ENCODE measurements at regions not wholly inside any gene's neighbourhood (a gene's known extent, or its start where the extent isn't known, plus 50 kb on each side); places are given as distances from the start of the nearest gene placed in this dataset.

- ChIA-PET CTCF (no interaction called here), POLR2A (no interaction called here)
- no peaks in the 10 kb centered on the region for H3K36me3 Mint-ChIP-seq
- H3K4me1 ChIP-seq (ENCODE audit: control insufficient read depth in 1 of 2, extremely low read depth in 1 of 2, insufficient read depth in 2 of 2, low read length in 2 of 2), result no peaks in the 10 kb centered on the region
- H3K27ac ChIP-seq (ENCODE audit: low read length), result no peak overlapping the region
- H3K36me3 ChIP-seq (ENCODE audit: control insufficient read depth in 2 of 2, extremely low read depth in 1 of 2, insufficient read depth in 1 of 2, low read length in 1 of 2), result no peaks in the 10 kb centered on the region
- H3K27me3 Mint-ChIP-seq, result no peaks in the 10 kb centered on the region
- H3K4me3 ChIP-seq (ENCODE audit: control insufficient read depth in 1 of 2, extremely low read depth in 1 of 2, low read length in 1 of 2), result no peak overlapping the region
- DNase-seq (no peak), ATAC-seq (replicated peaks in 1 of 4) (no peak)
- no peaks in the 10 kb centered on the region for H3K27me3 ChIP-seq (replicated peaks in 1 of 2; ENCODE audit: control insufficient read depth in 2 of 2, extremely low read depth in 1 of 2, insufficient read depth in 2 of 2, low read length in 1 of 2)
- no peaks in the 10 kb centered on the region for H3K9me3 ChIP-seq
- H3K4me3 Mint-ChIP-seq, result no peak overlapping the region
- no peaks in the 10 kb centered on the region for H3K4me1 Mint-ChIP-seq
- no CpG with 5 or more reads among the region's 7 CpGs for WGBS (ENCODE audit: insufficient coverage)
- H3K27ac Mint-ChIP-seq, result no peak overlapping the region
- H3K9me3 Mint-ChIP-seq, result peaks cover 0 to 3% (median 3%) of the 10 kb centered on the region in 3 donors
Measured at GRCh38 chr4:17045866-17046265, 147.4 kb upstream of the LDB2 start.

DNA sequence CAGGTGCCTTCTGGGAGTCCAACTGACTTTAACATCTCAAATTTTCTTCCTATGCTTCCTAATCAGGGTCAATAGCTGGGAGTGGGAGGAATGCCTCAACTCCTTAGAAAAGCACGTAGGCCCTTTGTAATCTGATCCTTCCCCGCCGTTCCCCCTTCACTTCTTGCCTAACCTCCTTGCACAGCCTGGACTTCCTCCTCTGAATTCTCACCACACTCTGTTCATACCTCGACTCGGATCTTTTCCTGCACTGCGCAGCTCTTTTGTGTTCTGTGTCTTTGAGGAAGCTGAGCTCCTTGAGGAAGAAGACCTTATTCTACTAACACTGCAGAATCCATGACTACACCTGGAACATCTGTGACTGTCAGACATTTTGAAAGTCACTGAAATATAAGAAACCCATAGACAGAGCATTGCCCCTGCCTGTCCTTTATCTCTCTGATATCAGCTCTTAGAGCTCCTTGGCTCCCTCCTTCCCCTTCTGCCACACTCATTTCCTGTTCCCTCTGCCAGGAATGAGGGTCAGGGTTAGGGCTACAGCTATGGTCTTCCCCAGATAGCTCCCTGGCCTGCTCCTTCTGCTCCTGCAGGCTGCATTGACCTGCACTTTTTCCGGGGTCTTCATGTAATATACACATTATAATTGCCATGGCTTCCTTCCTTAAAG, 140.2 kb upstream of the LDB2 start:
- H3K27me3 Mint-ChIP-seq, result peaks cover 6 to 14% of the 10 kb centered on the region in 2 donors
- ATAC-seq (replicated peaks in 1 of 4) (no peak), DNase-seq (no peak)
- H3K27ac Mint-ChIP-seq, result no peak overlapping the region
- no peaks in the 10 kb centered on the region for H3K9me3 ChIP-seq
- 88% methylated on average over 1 of the region's 7 CpGs for WGBS (ENCODE audit: insufficient coverage)
- CTCF ChIA-PET, result no interaction called here
- no peaks in the 10 kb centered on the region for H3K27me3 ChIP-seq (replicated peaks in 1 of 2; ENCODE audit: control insufficient read depth in 2 of 2, extremely low read depth in 1 of 2, insufficient read depth in 2 of 2, low read length in 1 of 2)
- H3K4me3 ChIP-seq (ENCODE audit: control insufficient read depth in 1 of 2, extremely low read depth in 1 of 2, low read length in 1 of 2), result no peak overlapping the region
- H3K36me3 ChIP-seq (ENCODE audit: control insufficient read depth in 2 of 2, extremely low read depth in 1 of 2, insufficient read depth in 1 of 2, low read length in 1 of 2), result no peaks in the 10 kb centered on the region
- H3K36me3 Mint-ChIP-seq, result no peaks in the 10 kb centered on the region
- POLR2A ChIA-PET, result no interaction called here
- H3K4me3 Mint-ChIP-seq, result no peak overlapping the region
- H3K4me1 Mint-ChIP-seq, result no peaks in the 10 kb centered on the region
- H3K9me3 Mint-ChIP-seq, result peaks cover 0 to 4% (median 0%) of the 10 kb centered on the region in 3 donors
- no peak overlapping the region for H3K27ac ChIP-seq (ENCODE audit: low read length)
- no peaks in the 10 kb centered on the region for H3K4me1 ChIP-seq (ENCODE audit: control insufficient read depth in 1 of 2, extremely low read depth in 1 of 2, insufficient read depth in 2 of 2, low read length in 2 of 2)

- Histone ChIP-seq H3K36me3 (ENCODE audit: control insufficient read depth in 2 of 2, extremely low read depth in 1 of 2, insufficient read depth in 1 of 2, low read length in 1 of 2) (no peaks in the 10 kb centered on the region), H3K4me3 (ENCODE audit: control insufficient read depth in 1 of 2, extremely low read depth in 1 of 2, low read length in 1 of 2) (no peak overlapping the region), H3K4me1 (ENCODE audit: control insufficient read depth in 1 of 2, extremely low read depth in 1 of 2, insufficient read depth in 2 of 2, low read length in 2 of 2) (no peaks in the 10 kb centered on the region), H3K27ac (ENCODE audit: low read length) (no peak overlapping the region), H3K9me3 (no peaks in the 10 kb centered on the region), H3K27me3 (replicated peaks in 1 of 2; ENCODE audit: control insufficient read depth in 2 of 2, extremely low read depth in 1 of 2, insufficient read depth in 2 of 2, low read length in 1 of 2) (no peaks in the 10 kb centered on the region)
- ATAC-seq (replicated peaks in 1 of 4) (no peak), DNase-seq (no peak)
- Mint-ChIP-seq H3K27ac (no peak overlapping the region), H3K27me3 (peaks cover 4 to 10% of the 10 kb centered on the region in 2 donors), H3K4me3 (no peak overlapping the region), H3K9me3 (peaks cover 0 to 2% (median 0%) of the 10 kb centered on the region in 3 donors), H3K36me3 (no peaks in the 10 kb centered on the region), H3K4me1 (no peaks in the 10 kb centered on the region)
- ChIA-PET CTCF (no interaction called here), POLR2A (no interaction called here)
- 89% methylated on average over 4 of the region's 5 CpGs for WGBS (ENCODE audit: insufficient coverage)
Measured at GRCh38 chr4:17033768-17034181, 135.3 kb upstream of the LDB2 start.

DNA sequence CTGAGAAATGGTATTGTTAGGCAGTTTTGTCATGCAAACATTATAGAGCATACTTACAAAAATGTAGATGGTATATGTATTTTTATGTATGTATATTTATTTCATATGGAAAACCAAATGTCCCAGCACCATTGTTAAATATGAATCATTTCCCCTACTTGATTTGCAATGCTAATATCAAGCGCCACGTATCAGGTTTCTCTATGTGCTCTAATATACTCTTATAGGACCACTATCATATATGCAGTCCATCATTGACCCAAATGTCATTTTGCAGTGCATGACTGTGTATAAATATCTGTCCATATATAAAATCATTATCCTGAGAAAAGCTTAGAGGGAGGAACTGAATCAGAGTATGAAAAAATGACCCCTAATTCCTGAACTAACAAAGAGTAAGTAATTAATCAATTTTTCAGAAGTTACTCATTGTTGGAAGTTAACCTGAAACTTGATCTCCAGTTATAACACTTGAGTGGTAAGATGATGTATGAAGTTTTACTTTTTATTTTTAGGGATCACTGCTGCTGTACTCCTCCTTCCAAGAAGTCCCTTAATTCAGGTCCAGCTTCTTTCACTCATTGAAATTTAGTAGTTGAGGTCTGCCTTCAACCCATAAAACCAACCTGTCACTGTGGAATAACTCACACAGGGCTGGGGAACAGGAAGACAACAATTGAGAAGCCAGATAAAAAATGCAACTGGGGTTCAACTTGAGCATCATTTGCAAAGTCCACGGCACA, 134.8 kb upstream of the LDB2 start:
- Histone ChIP-seq H3K27ac (ENCODE audit: low read length) (no peak overlapping the region), H3K9me3 (no peaks in the 10 kb centered on the region), H3K27me3 (replicated peaks in 1 of 2; ENCODE audit: control insufficient read depth in 2 of 2, extremely low read depth in 1 of 2, insufficient read depth in 2 of 2, low read length in 1 of 2) (no peaks in the 10 kb centered on the region), H3K4me3 (ENCODE audit: control insufficient read depth in 1 of 2, extremely low read depth in 1 of 2, low read length in 1 of 2) (no peak overlapping the region), H3K4me1 (ENCODE audit: control insufficient read depth in 1 of 2, extremely low read depth in 1 of 2, insufficient read depth in 2 of 2, low read length in 2 of 2) (no peaks in the 10 kb centered on the region), H3K36me3 (ENCODE audit: control insufficient read depth in 2 of 2, extremely low read depth in 1 of 2, insufficient read depth in 1 of 2, low read length in 1 of 2) (no peaks in the 10 kb centered on the region)
- CTCF ChIA-PET, result no interaction called here
- Mint-ChIP-seq H3K4me3 (no peak overlapping the region), H3K27me3 (peaks cover 0 to 5% of the 10 kb centered on the region in 2 donors), H3K27ac (no peak overlapping the region), H3K4me1 (no peaks in the 10 kb centered on the region), H3K36me3 (no peaks in the 10 kb centered on the region), H3K9me3 (no peaks in the 10 kb centered on the region)
- POLR2A ChIA-PET, result no interaction called here
- ATAC-seq (replicated peaks in 1 of 4), result no peak
- no peak for DNase-seq
- 82% methylated on average over 1 of the region's 3 CpGs for WGBS (ENCODE audit: insufficient coverage)

DNA sequence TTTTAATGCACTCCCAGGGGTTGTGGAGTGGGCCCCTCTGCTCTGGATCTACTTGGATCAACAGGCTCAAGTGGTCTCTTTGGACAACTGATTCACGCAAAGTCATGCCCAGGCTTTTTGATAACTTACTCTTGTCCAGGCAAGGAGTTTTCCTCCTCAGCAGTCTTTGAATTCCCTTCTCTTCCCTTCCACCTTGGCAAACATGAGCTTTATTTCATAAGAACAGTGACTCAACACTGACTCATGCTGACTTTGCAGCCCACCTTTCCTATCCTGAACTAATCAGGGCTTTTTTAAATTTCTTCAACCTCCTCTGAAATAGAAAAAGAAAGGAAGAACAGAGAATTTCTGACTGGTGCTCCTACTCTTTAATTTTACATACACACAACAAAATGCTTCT, 132.1 kb upstream of the LDB2 start:
- 100% methylated on average over 1 of the region's 1 CpG for WGBS (ENCODE audit: insufficient coverage)
- H3K27ac ChIP-seq (ENCODE audit: low read length), result no peak overlapping the region

DNA sequence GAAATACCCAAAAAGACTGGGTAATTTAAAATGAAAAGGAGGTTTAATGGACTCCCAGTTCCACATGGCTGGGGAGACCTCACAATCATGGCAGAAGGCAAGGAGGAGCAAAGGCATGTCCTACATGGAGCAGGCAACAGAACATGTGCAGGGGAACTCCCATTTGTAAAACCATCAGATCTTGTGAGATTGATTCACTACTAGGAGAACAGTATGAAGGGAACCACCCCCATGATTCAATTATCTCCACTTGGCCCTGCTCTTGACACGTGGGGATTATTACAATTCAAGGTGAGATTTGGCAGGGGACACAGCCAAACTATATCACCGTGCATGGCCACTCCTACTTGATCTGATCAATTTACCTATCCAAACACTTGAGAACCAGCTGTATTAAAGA, 131.5 kb upstream of the LDB2 start:
- H3K27ac Mint-ChIP-seq, result no peak overlapping the region
- POLR2A ChIA-PET, result no interaction called here
- H3K4me1 Mint-ChIP-seq, result no peaks in the 10 kb centered on the region
- H3K4me3 Mint-ChIP-seq, result no peak overlapping the region
- no peak for DNase-seq
- no peak overlapping the region for H3K27ac ChIP-seq (ENCODE audit: low read length)
- H3K36me3 ChIP-seq (ENCODE audit: control insufficient read depth in 2 of 2, extremely low read depth in 1 of 2, insufficient read depth in 1 of 2, low read length in 1 of 2), result no peaks in the 10 kb centered on the region
- no peak for ATAC-seq (replicated peaks in 1 of 4)
- H3K36me3 Mint-ChIP-seq, result no peaks in the 10 kb centered on the region
- no peaks in the 10 kb centered on the region for H3K9me3 Mint-ChIP-seq
- H3K27me3 Mint-ChIP-seq, result peaks cover 0 to 6% of the 10 kb centered on the region in 2 donors
- H3K9me3 ChIP-seq, result no peaks in the 10 kb centered on the region
- CTCF ChIA-PET, result interaction anchor here in 1 of 2 donors (0.6 kb wide), 1 partner anchor 87 kb away, joined by 3 read pairs; no protein-coding TSS in a partner anchor
- H3K4me3 ChIP-seq (ENCODE audit: control insufficient read depth in 1 of 2, extremely low read depth in 1 of 2, low read length in 1 of 2), result no peak overlapping the region
- no peaks in the 10 kb centered on the region for H3K4me1 ChIP-seq (ENCODE audit: control insufficient read depth in 1 of 2, extremely low read depth in 1 of 2, insufficient read depth in 2 of 2, low read length in 2 of 2)
- H3K27me3 ChIP-seq (replicated peaks in 1 of 2; ENCODE audit: control insufficient read depth in 2 of 2, extremely low read depth in 1 of 2, insufficient read depth in 2 of 2, low read length in 1 of 2), result peaks cover 0 to 3% of the 10 kb centered on the region in 2 experiments
- WGBS (ENCODE audit: insufficient coverage), result 61% methylated on average over 2 of the region's 2 CpGs

More for the DNA sequence above, 132.1 kb upstream of the LDB2 start:
- ChIA-PET CTCF (no interaction called here), POLR2A (no interaction called here)
- no peak for DNase-seq
- Histone ChIP-seq H3K36me3 (ENCODE audit: control insufficient read depth in 2 of 2, extremely low read depth in 1 of 2, insufficient read depth in 1 of 2, low read length in 1 of 2) (no peaks in the 10 kb centered on the region), H3K27me3 (replicated peaks in 1 of 2; ENCODE audit: control insufficient read depth in 2 of 2, extremely low read depth in 1 of 2, insufficient read depth in 2 of 2, low read length in 1 of 2) (peaks cover 0 to 3% of the 10 kb centered on the region in 2 experiments), H3K4me1 (ENCODE audit: control insufficient read depth in 1 of 2, extremely low read depth in 1 of 2, insufficient read depth in 2 of 2, low read length in 2 of 2) (no peaks in the 10 kb centered on the region), H3K4me3 (ENCODE audit: control insufficient read depth in 1 of 2, extremely low read depth in 1 of 2, low read length in 1 of 2) (no peak overlapping the region), H3K9me3 (no peaks in the 10 kb centered on the region)
- no peak overlapping the region for H3K27ac Mint-ChIP-seq
- no peak overlapping the region for H3K4me3 Mint-ChIP-seq
- no peaks in the 10 kb centered on the region for H3K4me1 Mint-ChIP-seq
- no peaks in the 10 kb centered on the region for H3K36me3 Mint-ChIP-seq
- H3K27me3 Mint-ChIP-seq, result peaks cover 0 to 6% of the 10 kb centered on the region in 2 donors
- H3K9me3 Mint-ChIP-seq, result no peaks in the 10 kb centered on the region
- ATAC-seq (replicated peaks in 1 of 4), result no peak
